ENCODE measurements at regions not wholly inside any gene's neighbourhood (a gene's known extent, or its start where the extent isn't known, plus 50 kb on each side); places are given as distances from the start of the nearest gene placed in this dataset.

DNA sequence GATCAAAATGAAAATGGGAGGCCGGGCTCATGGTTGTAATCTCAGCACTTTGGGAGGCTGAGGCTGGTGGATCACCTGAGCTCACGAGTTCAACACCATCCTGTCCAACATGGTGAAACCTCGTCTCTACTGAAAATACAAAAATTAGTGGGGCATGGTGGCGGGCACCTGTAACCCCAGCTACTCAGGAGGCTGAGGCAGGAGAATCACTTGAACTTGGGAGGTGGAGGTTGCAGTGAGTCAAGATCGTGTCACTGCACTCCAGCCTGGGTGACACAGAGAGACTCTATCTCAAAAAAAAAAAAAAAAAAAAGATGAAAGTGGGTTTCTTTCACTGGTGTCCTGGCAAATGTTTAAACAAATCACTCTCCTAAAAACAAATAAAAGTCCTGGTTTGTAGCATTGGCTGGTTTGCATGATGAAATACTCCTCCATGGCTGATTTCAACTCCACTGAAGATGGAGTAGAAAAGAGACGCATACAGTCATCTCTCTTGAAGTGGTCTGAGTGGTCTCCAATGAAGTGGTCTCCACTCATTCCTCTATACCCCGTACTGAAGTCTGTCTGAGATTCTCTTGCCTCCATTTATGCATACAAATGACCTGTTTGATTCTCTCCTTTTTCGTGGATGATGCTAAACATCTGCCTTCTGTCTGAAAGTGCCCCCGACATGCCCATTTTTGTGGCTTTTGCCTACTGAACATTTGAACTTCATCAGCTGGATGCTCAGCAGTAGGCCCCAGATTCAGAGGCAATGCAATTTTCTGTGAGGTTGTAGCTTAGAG lies 153.0 kb upstream of the FAM20A start:
- H3K4me1 Mint-ChIP-seq = peaks cover 20% of the 10 kb centered on the region
- H3K27ac Mint-ChIP-seq = no peak overlapping the region
- TF ChIP-seq, protein P1, sequence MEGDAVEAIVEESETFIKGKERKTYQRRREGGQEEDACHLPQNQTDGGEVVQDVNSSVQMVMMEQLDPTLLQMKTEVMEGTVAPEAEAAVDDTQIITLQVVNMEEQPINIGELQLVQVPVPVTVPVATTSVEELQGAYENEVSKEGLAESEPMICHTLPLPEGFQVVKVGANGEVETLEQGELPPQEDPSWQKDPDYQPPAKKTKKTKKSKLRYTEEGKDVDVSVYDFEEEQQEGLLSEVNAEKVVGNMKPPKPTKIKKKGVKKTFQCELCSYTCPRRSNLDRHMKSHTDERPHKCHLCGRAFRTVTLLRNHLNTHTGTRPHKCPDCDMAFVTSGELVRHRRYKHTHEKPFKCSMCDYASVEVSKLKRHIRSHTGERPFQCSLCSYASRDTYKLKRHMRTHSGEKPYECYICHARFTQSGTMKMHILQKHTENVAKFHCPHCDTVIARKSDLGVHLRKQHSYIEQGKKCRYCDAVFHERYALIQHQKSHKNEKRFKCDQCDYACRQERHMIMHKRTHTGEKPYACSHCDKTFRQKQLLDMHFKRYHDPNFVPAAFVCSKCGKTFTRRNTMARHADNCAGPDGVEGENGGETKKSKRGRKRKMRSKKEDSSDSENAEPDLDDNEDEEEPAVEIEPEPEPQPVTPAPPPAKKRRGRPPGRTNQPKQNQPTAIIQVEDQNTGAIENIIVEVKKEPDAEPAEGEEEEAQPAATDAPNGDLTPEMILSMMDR (IDR thresholded peaks at IDR 0.05; ENCODE audit: unreplicated experiment in 3 of 3) = no peak
- H3K27me3 Mint-ChIP-seq (ENCODE audit: low read depth) = no peaks in the 10 kb centered on the region
- peaks cover 6% of the 10 kb centered on the region for H3K9me3 Mint-ChIP-seq
- no peak overlapping the region for H3K4me3 Mint-ChIP-seq
- H3K36me3 Mint-ChIP-seq (ENCODE audit: low read depth) = no peaks in the 10 kb centered on the region

GRCh38 chr17:68750208-68750562 lies 149.0 kb upstream of the FAM20A start:
- H3K4me3 Mint-ChIP-seq = no peak overlapping the region
- H3K9me3 Mint-ChIP-seq = peaks cover 11% of the 10 kb centered on the region
- peaks cover 6% of the 10 kb centered on the region for H3K4me1 Mint-ChIP-seq
- no peaks in the 10 kb centered on the region for H3K36me3 Mint-ChIP-seq (ENCODE audit: low read depth)
- H3K27ac Mint-ChIP-seq = peak overlapping the region in 2 of 3 experiments; percentile 21 to 39
- TF ChIP-seq, protein P1 (IDR thresholded peaks at IDR 0.05; ENCODE audit: unreplicated experiment in 3 of 3) = no peak
- H3K27me3 Mint-ChIP-seq (ENCODE audit: low read depth) = no peaks in the 10 kb centered on the region

DNA sequence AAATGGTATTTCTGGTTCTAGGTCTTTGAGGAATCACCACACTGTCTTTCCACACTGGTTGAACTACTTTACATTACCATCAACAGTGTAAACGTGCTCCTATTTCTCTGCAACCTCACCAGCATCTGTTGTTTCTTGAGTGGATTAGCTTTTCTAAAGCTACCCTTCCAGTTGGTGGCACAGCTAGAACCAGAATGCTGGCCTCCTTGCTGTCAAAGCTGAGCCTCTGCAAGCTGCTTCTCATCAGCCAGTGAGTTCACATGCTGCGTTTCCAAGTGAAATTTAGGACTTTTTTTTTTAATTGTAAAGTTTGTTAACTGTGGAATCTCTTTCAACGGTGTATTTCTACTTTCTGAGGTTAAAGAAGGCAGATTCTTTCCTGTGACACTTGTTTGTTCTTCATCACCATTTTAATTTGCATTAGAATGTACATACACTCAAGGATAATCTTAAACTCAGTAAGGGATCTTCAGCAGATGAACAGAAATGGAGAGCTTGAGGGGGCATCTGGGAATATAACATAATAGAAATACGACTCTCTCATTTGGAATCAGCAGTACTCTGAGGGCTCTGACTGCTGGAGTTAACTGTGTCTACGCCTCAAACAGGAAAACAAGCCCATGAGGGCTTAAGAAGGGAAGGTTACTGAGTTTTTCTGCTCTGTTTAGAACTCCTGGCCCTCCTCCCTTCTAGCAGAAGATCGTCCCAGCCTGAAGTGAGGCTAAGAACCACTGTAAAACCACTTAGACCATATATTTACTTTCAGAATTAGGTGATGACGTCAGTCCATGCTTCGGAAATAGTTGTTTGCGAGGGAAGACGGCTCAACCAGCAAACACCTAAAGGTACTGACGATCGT lies 148.4 kb upstream of the FAM20A start:
- TF ChIP-seq, protein P1 (IDR thresholded peaks at IDR 0.05; ENCODE audit: unreplicated experiment in 3 of 3) = no peak
- Mint-ChIP-seq H3K4me1 (peaks cover 6% of the 10 kb centered on the region), H3K27me3 (ENCODE audit: low read depth) (no peaks in the 10 kb centered on the region), H3K36me3 (ENCODE audit: low read depth) (no peaks in the 10 kb centered on the region), H3K4me3 (no peak overlapping the region), H3K27ac (peak overlapping the region in 2 of 3 experiments; percentile 21 to 39), H3K9me3 (peaks cover 13% of the 10 kb centered on the region)

GRCh38 chr17:68748381-68748780 lies 147.2 kb upstream of the FAM20A start:
- TF ChIP-seq, protein P1 (IDR thresholded peaks at IDR 0.05; ENCODE audit: unreplicated experiment in 3 of 3) = no peak
- no peak overlapping the region for H3K27ac Mint-ChIP-seq
- no peaks in the 10 kb centered on the region for H3K36me3 Mint-ChIP-seq (ENCODE audit: low read depth)
- no peak overlapping the region for H3K4me3 Mint-ChIP-seq
- peaks cover 20% of the 10 kb centered on the region for H3K9me3 Mint-ChIP-seq
- no peaks in the 10 kb centered on the region for H3K27me3 Mint-ChIP-seq (ENCODE audit: low read depth)
- peaks cover 6% of the 10 kb centered on the region for H3K4me1 Mint-ChIP-seq

GRCh38 chr17:68740555-68741447 lies 139.6 kb upstream of the FAM20A start:
- H3K36me3 Mint-ChIP-seq (ENCODE audit: low read depth) = peaks cover 3% of the 10 kb centered on the region
- peaks cover 15% of the 10 kb centered on the region for H3K4me1 Mint-ChIP-seq
- H3K27ac Mint-ChIP-seq = no peak overlapping the region
- no peak overlapping the region for H3K4me3 Mint-ChIP-seq
- peaks cover 23% of the 10 kb centered on the region for H3K9me3 Mint-ChIP-seq
- TF ChIP-seq, protein P1 (IDR thresholded peaks at IDR 0.05; ENCODE audit: unreplicated experiment in 3 of 3) = no peak
- H3K27me3 Mint-ChIP-seq (ENCODE audit: low read depth) = no peaks in the 10 kb centered on the region
